NCI-H146 treated with DMSO at 0.1 percent for 48 hours (cell line): ENCODE measurements at regions not wholly inside any gene's neighbourhood (a gene's known extent, or its start where the extent isn't known, plus 50 kb on each side); places are given as distances from the start of the nearest gene placed in this dataset.

Experiments used
- DNase-seq: peaks from one replicate; lab custom pipeline; 2025; ENCODE audit not compliant: unreplicated experiment; lab: John Stamatoyannopoulos, UW

DNA sequence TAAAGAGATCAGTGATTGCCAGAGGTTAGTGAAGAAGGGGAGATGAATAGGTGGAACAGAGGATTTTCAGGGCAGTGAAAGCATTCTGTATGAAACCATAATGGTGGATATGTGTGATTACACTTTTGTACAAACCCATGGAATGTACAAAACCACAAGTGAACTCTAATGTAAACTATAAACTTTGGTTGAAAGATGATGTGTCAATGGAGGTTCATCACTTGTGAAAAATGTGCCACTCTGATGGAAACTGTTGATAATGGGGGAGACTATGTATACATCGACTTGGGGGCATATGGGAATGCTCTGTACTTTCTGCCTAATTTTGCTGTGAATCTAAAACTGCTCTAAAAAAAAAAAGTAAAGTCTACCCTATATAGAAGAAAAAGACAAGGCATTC, 68.7 kb upstream of the ARHGEF3 start:
- no peak for DNase-seq

DNA sequence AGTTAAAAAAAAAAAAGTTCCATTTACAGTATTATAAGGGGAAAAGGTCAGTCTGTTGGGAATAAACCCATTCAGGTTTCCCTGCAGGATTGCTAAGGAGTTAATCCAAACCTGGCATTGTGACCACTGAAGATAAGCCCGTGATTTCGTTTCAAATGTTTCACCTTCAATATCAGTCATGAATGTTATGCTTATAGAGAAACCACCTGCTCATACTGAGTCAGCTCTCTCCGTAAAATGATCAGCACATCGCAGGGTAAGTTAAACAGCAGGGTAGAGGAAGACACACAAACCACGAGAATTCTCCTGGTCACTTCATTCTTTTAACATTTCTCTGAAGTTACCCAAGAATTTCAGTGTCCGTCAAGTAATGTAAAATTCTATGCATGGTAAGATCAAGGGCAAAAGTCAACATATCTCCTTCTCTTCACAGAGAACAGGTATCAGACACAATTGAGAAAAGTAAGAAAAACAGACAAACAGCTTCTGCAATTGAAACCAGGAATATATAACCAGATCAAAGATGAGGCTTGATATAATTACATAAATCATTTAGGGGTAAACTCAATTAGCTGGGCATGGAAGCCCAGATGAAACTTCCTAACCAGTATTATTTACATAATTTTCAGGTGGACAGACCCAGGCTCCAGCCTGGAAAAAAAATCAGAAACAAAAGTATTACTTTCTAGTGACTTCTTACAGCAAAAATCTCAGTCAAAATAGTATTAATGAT, 67.6 kb upstream of the ARHGEF3 start:
- DNase-seq, result peak; percentile 5

DNA sequence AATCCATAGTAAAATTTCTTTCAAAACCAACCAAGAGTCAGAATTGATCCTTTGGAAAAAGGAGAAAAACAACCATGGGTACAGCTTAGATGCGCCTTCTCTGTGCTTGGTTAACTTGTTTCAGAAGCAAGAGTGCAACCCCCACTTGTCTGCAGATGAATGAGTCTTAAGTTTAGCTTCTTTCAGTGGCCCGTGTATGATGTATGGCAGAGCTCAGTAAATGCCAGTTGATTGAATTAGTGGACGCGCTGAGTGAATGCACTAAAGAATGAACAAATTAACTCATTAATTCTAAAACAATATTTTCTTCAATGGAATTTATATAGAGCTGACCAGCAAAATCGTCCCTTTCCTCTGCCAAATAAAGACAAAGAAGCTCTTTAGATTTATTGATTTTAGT, 67.0 kb upstream of the ARHGEF3 start:
- no peak for DNase-seq

DNA sequence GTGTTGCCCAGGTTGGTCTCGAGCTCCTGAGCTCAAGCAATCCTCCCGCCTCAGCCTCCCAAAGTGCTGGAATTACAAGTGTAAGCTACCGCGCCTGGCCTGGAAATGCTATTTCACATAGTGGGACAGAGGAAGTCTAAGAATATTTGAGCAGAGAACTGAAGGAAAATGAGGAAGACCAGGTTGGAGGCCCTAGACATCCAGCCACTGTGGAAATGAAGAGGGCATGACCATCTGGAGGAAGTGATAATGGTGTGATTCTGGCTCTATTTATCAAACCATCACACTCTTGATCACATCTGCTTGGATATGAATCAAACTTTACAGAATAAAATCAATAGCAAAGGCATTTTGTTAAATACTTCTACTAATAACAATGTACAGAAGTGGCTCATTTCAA, 65.9 kb upstream of the ARHGEF3 start:
- no peak for DNase-seq

DNA sequence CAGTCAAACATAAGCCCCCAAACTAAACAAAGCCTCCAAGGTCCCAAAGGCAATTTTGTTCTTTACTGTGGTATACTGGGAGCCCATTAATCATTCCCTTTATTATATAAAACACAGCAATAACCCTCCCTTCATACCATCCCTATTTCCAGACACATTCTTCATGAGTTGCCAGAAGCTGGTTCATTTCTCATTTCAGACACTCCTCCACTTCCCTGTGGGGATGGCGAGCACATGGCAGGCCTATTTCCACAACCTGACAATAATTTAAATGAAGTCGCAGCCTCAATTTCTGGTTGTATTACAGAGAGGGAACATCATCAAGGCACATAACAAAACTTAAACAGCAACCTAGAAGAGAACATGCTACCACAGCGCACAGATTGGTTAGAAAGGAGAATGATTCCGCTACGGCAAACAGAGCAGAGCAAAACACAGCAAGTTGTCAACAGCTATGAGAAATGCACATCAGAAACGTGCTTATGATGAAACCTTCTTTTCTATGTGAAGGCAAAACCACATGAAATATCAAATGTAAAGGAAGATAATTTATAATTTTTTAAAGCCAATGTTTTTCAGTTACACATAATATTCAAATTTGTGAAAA, 63.3 kb upstream of the ARHGEF3 start:
- no peak for DNase-seq

DNA sequence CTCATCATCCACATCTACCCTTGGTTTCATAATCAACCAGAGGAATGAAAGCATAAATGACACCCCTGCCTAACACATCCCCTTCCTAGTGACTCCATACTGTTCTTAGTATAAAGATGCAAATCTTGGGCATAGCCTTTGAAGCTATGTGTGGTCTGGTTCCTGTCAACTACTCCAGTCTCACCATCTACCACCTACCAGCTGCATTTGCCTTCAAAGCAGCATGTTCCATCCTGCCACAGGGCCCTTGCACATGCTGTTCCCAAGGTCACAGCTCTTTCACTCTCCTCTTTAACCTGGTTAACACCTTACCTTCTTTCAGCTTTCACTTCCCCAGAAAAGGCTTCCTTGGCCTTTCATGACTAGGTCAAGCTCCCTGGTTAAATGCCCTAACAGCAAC, 62.3 kb upstream of the ARHGEF3 start:
- no peak for DNase-seq

DNA sequence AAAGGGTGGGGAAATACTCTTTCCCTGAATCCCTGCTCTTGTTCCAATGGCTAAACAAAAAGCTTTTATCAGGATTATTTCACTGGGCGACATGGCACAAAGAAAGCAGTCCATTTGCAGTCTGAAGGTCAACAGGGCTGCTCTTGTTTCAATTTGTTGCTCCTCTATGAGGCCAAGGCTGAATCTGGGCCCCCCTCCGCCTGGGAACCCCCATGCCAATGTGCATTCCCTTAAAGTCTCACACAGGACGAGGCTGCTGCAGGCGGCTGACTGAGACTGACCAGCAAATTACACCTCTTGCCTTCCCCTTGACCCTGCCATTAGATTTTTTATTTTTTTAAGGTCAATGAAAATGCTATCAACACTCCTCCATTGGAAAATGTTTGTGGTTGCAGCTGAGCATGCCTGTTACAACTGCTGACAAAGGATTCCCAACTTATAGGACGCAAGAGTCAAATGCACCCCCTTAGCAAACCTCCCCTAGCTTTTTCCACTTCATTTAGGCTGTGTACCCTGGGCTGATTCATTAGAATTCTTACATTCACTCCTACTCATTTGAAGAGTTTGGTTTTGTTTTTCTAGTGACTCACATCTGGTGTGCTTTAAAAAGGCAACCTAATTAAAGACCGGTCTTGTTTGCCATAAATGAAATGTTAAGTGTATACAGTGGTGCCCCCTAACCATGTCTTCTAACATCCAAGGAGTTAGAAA, 60.8 kb upstream of the ARHGEF3 start:
- no peak for DNase-seq

DNA sequence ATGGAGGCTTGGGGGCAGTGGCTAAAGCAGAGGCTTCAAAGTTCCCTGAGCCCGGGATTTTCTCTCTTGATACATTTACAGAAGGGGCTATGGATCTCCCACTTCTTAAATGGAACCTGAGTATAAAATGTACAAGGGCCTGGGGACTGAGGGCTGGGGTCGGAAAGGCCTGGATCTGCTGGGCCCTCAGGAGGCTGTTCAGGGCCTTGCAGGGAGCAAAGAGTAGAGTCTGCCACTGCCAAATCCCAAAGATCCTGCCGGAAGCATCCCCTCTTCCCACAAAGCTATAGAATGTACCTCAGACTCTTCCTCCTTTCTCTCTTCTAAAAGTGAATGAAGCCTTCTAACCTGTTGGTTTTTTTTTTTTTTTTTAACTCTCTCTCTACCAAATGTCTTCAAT, 59.8 kb upstream of the ARHGEF3 start:
- no peak for DNase-seq

DNA sequence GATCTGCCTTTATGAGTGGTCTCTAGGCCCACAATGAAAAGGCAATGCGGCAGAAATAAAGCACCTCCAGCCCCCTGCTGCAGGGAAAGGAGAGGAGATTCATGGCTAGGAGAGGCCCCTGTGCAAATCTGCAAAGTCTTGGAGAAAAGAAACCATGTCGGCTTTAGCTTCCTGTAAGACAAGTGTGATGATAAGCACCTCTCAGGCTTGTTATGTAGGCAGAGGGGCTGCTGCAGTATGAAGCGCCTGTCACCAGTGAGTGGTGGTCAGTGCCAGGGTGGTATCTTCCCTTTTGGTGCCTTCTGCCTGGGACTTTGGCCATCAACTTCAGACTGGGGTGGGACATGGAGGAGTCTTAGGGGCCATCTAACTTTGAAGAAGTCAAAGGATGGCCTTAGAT, 59.2 kb upstream of the ARHGEF3 start:
- no peak for DNase-seq

DNA sequence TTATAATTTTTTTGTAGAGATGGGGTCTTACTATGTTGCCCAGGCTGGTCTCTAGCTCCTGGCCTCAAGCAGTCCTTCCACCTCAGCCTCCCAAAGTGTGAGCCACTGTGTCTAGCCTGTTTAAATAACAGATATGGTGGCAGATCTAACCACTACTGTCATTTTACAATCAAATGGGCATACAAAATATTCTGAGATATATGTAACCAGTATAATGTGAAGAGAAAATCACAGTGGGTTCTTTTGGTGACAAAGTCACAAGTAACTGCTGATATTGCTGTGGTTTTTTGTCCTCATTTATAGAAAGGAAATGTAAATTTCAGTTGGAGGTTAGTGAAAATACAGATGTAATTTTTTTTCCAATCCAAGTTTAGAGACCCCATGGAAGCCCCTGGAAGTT, 58.6 kb upstream of the ARHGEF3 start:
- DNase-seq, result no peak

DNA sequence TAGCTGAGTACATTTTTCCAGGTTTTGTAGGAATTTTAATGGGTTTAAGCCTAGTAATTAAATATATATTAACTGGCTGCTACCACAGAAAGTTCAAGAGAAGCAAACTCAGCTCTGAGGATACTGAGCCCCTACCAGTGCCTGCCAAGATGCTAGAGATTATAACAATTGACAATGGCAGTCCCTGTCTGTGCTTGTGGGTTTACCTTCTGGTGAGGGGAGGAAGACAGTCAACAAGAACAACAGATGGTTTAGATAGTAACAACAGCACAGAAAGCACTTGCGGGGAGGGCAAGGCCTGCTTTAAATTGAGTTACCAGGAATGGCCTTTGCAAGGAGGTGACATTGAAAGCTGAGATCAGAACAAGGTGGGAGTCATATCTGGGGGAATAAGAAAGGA, 56.6 kb upstream of the ARHGEF3 start:
- no peak for DNase-seq

DNA sequence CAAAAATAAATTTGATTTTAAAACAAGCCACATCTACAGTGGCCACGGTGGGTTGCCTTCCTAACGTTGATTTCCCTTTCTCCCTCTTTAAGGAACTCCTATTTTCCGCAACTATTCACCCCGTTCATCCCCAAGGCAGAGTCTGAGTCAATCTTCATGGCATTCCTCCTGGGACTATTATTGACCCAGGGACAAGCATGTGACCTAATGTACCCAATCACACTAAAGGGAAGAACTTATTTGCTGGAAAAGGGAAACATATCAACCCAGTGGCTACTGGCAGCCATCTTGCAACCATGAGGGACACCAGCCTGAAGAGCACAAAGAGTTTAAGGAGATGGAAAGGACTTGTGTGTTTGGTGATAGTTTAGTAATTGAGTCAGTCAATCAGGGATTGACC, 55.4 kb upstream of the ARHGEF3 start:
- DNase-seq, result no peak

DNA sequence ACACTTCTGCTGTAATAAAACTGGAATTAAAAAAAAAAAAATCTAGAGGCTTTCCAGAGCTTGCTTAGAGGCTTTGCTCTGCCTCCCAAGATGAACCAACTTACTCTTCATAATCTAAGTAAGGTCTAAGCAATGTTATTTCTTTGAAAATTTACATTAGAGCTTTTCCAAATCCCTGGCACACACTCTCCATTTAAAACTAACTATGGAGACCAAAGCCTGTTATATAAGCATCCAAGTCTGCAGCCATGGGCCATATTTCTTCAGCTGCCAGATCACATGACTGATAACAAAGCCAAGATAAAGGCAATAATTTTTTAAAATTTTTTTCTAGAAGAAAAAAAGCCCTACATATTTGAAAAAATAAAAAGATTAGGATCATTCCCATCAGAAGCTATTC, 55.0 kb upstream of the ARHGEF3 start:
- no peak for DNase-seq

DNA sequence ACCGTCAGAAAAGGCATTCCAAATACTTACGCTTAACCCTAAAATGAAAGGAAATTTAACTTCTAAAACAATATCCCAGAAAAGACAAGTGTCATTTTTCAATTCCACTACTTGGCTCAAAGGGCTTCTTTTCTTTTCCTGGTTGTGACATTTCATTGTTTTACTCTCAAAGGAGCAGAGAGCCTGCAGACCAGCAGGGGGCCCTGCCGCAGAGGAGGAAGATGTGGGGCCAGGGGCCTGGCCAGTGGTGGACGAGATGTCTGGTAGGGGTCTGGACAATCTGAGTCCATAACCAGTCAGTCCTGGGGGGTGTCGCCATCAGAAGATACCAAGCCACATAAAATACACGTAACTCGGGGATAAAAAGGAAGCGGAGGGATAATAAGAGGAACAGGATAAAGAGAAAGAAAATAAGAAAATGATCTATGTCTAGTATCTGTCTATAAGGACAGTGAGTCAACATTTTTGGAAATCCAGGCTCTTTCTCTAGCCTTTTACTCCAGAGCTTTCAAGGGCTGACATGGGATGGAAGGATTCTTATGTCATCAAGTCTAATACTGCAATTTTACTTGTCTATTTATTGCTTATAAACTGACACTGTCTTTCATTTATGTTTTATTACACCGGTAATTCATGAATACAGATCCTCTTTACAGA, 54.2 kb upstream of the ARHGEF3 start:
- DNase-seq, result no peak

DNA sequence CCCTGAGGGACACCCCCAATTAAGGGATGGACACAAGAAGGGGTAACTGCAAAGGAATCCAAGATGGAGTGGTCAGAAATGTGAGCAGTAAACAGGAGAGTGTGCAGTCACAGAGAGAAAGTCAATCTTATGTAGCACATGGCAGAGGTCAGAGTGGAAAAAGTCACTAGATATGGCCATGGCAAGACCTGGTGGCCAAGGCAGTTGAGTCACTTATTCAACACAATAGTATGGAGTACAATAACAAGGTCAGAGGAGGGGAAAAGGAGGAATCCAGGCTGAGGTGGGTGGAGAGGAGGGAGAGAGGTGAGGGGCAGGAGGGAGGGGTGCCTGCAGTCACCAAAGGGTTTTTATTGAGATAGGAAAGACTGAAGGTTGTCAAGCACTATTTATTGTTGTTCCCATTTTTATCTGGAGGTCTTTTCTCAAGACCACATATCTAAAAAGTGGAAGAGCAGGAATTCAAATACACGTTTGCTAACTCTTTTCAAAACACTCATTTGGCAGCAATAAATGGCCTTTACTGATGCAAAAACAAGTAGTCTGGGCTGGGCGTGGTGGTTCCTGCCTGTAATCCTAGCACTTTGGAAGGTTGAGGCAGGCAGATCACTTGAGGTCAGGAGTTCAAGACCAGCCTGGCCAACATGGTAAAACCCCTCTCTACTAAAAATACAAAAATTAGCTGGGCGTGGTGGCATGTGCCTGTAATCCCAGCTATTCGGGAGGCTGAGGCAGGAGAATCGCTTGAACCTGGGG, 53.3 kb upstream of the ARHGEF3 start:
- DNase-seq, result no peak

DNA sequence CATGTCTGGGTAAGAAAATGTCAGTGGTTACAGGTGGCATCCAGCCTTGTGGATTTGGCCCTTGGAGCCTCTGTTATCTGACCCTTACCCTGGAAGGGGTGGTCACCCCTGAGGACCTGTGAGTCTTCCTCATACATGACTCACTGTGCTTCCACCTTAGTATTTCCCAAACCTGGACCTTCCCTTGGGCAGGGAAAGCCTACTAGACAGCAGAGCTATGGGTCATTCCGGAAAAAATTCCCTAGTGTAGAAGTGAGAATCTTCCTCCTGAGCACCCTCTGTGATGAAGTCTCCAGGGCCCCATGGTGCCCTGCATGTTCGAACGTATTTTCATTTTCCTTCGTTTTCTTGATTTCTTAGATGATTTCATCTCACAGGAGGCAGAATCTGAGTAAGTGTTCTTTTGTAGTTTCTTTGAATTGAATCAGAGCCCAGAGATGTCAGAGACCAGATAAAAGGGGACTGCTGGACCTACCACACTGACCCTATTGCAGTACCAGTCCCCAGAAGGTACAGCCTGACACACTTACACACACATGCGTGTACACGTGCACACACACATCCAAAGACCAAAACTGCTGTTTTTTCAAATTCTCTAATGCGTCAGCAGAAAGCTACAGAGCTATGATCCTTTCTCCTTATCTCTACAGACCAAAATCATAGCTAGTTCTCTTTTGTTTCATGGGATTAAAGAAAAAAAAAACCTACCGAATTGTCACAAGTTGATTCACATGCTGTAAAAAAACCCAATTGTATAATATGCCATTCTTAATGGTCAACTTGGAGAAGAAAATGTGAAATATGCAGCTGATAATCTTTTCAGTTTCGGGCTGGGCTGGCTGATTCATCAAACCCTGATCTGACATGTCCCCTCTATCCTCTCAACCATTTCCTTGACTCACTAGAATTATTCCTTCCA, 50.5 kb upstream of the ARHGEF3 start:
- no peak for DNase-seq
